ENCODE measurements at regions not wholly inside any gene's neighbourhood (a gene's known extent, or its start where the extent isn't known, plus 50 kb on each side); places are given as distances from the start of the nearest gene placed in this dataset.

GRCh38 chr6:1542335-1542734, 67.4 kb upstream of the FOXC1 start:
- Histone ChIP-seq H3K36me3 (ENCODE audit: insufficient read depth) (no peaks in the 10 kb centered on the region), H2AFZ (ENCODE audit: low read depth) (no peak overlapping the region), H3K27ac (no peak overlapping the region), H3K27me3 (ENCODE audit: insufficient read depth, low read depth) (no peaks in the 10 kb centered on the region), H4K20me1 (ENCODE audit: insufficient read depth) (no peaks in the 10 kb centered on the region), H3K4me1 (ENCODE audit: low read depth, poor library complexity, severe bottlenecking) (no peaks in the 10 kb centered on the region), H3K4me2 (no peak overlapping the region), H3K4me3 (IDR thresholded peaks at IDR 0.05; ENCODE audit: insufficient read depth, low read depth, low read length) (no peak overlapping the region), H3K9ac (no peak overlapping the region), H3K79me2 (ENCODE audit: insufficient read depth, low read depth) (no peaks in the 10 kb centered on the region)
- no peak for TF ChIP-seq CTCF (conservative IDR thresholded peaks at IDR 0.05; ENCODE audit: low read depth, low read length)

GRCh38 chr6:1542764-1543163, 67.0 kb upstream of the FOXC1 start:
- no peak overlapping the region for H2AFZ ChIP-seq (ENCODE audit: low read depth)
- TF ChIP-seq CTCF (conservative IDR thresholded peaks at IDR 0.05; ENCODE audit: low read depth, low read length): no peak
- H3K27me3 ChIP-seq (ENCODE audit: insufficient read depth, low read depth): no peaks in the 10 kb centered on the region
- H3K79me2 ChIP-seq (ENCODE audit: insufficient read depth, low read depth): no peaks in the 10 kb centered on the region
- H3K36me3 ChIP-seq (ENCODE audit: insufficient read depth): no peaks in the 10 kb centered on the region
- no peaks in the 10 kb centered on the region for H3K4me1 ChIP-seq (ENCODE audit: low read depth, poor library complexity, severe bottlenecking)
- H4K20me1 ChIP-seq (ENCODE audit: insufficient read depth): no peaks in the 10 kb centered on the region
- no peak overlapping the region for H3K4me3 ChIP-seq (IDR thresholded peaks at IDR 0.05; ENCODE audit: insufficient read depth, low read depth, low read length)
- H3K27ac ChIP-seq: no peak overlapping the region
- no peak overlapping the region for H3K4me2 ChIP-seq
- no peak overlapping the region for H3K9ac ChIP-seq

DNA sequence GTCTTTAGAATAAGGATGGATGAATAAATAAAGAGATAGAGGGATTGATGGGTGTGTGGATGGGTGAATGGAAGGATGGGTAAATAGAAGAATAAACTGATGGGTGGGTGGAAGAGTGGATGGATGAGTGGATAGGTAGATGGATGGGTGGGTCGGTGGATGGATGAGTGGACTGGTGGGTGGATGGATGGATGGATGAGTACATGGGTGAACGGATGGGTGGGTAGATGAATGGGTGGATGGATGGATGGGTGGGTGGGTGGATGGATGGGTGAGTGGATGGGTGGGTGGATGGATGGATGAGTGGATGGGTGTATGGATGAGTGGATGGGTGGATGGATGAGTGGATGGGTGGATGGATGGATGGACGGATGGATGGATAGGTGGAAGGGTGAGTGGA, 65.7 kb upstream of the FOXC1 start:
- no peak overlapping the region for H3K27ac ChIP-seq
- H4K20me1 ChIP-seq (ENCODE audit: insufficient read depth): no peaks in the 10 kb centered on the region
- no peak for TF ChIP-seq CTCF (conservative IDR thresholded peaks at IDR 0.05; ENCODE audit: low read depth, low read length)

GRCh38 chr6:1544603-1545002, 65.1 kb upstream of the FOXC1 start:
- no peaks in the 10 kb centered on the region for H3K4me1 ChIP-seq (ENCODE audit: low read depth, poor library complexity, severe bottlenecking)
- no peak overlapping the region for H3K4me3 ChIP-seq (IDR thresholded peaks at IDR 0.05; ENCODE audit: insufficient read depth, low read depth, low read length)
- H3K4me2 ChIP-seq: no peak overlapping the region
- H3K79me2 ChIP-seq (ENCODE audit: insufficient read depth, low read depth): no peaks in the 10 kb centered on the region
- no peaks in the 10 kb centered on the region for H3K36me3 ChIP-seq (ENCODE audit: insufficient read depth)
- H3K27me3 ChIP-seq (ENCODE audit: insufficient read depth, low read depth): no peaks in the 10 kb centered on the region
- no peak overlapping the region for H2AFZ ChIP-seq (ENCODE audit: low read depth)
- TF ChIP-seq CTCF (conservative IDR thresholded peaks at IDR 0.05; ENCODE audit: low read depth, low read length): no peak
- no peak overlapping the region for H3K27ac ChIP-seq
- no peaks in the 10 kb centered on the region for H4K20me1 ChIP-seq (ENCODE audit: insufficient read depth)
- H3K9ac ChIP-seq: no peak overlapping the region

More for the DNA sequence above, 65.7 kb upstream of the FOXC1 start:
- no peaks in the 10 kb centered on the region for H3K79me2 ChIP-seq (ENCODE audit: insufficient read depth, low read depth)
- H2AFZ ChIP-seq (ENCODE audit: low read depth): no peak overlapping the region
- H3K4me2 ChIP-seq: no peak overlapping the region
- H3K27me3 ChIP-seq (ENCODE audit: insufficient read depth, low read depth): no peaks in the 10 kb centered on the region
- no peak overlapping the region for H3K4me3 ChIP-seq (IDR thresholded peaks at IDR 0.05; ENCODE audit: insufficient read depth, low read depth, low read length)
- H3K9ac ChIP-seq: no peak overlapping the region
- no peaks in the 10 kb centered on the region for H3K36me3 ChIP-seq (ENCODE audit: insufficient read depth)
- no peaks in the 10 kb centered on the region for H3K4me1 ChIP-seq (ENCODE audit: low read depth, poor library complexity, severe bottlenecking)

DNA sequence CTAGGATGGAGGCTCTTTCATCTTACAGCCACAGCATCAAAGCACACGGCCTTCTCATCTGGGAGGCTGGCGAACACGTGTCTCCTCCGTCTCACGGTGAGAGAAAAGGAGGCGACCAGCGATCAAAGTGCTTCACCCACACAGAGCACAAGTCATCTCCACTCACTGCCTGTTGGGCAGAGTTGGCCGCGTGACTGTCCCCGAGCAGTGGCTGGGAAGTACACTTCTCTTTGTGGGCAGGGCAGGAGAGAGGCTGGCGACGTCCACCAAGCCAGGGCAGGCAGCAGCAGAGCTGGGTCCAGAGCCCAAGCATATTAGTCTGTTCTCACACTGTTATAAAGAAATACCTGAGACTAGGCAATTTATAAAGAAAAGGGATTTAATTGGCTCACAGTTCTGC, 64.1 kb upstream of the FOXC1 start:
- Histone ChIP-seq H3K4me1 (ENCODE audit: low read depth, poor library complexity, severe bottlenecking) (no peaks in the 10 kb centered on the region), H3K4me3 (IDR thresholded peaks at IDR 0.05; ENCODE audit: insufficient read depth, low read depth, low read length) (no peak overlapping the region), H3K27me3 (ENCODE audit: insufficient read depth, low read depth) (no peaks in the 10 kb centered on the region), H4K20me1 (ENCODE audit: insufficient read depth) (no peaks in the 10 kb centered on the region), H3K4me2 (no peak overlapping the region), H3K79me2 (ENCODE audit: insufficient read depth, low read depth) (no peaks in the 10 kb centered on the region), H3K36me3 (ENCODE audit: insufficient read depth) (no peaks in the 10 kb centered on the region), H3K9ac (no peak overlapping the region), H2AFZ (ENCODE audit: low read depth) (no peak overlapping the region), H3K27ac (no peak overlapping the region)
- no peak for TF ChIP-seq CTCF (conservative IDR thresholded peaks at IDR 0.05; ENCODE audit: low read depth, low read length)
